HG02798 (cell line): ENCODE measurements at regions not wholly inside any gene's neighbourhood (a gene's known extent, or its start where the extent isn't known, plus 50 kb on each side); places are given as distances from the start of the nearest gene placed in this dataset.

Source experiments
- ATAC-seq: cut with Tn5 transposase; IDR thresholded peaks from one replicate; pipeline ENCODE4 v1.9.1; 2021; ENCODE audit warnings: mild to moderate bottlenecking; ENCODE audit not compliant: unreplicated experiment, poor library complexity

GRCh38 chr10:64265961-64266360, 744.8 kb downstream of the REEP3 start:
- no peak for ATAC-seq

DNA sequence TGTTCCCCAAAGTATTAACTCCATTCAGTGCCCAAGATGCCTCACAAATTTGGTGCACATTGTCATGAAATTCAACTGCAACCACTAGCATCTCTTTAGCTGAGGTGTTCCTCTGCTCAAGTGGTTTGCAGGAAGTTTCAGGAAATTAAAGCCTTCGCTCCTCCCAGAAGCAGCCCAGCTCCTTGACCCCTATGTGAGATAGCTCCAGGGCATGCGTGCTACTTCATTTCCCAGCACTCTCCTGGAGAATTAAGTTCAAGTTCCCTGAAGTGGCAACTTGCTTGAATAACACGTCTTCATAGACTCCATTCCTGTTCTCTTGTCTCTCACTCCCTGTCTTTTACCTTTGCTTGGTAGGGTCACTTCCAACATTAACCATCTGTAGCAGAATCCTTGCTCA, 750.3 kb downstream of the REEP3 start:
- no peak for ATAC-seq

DNA sequence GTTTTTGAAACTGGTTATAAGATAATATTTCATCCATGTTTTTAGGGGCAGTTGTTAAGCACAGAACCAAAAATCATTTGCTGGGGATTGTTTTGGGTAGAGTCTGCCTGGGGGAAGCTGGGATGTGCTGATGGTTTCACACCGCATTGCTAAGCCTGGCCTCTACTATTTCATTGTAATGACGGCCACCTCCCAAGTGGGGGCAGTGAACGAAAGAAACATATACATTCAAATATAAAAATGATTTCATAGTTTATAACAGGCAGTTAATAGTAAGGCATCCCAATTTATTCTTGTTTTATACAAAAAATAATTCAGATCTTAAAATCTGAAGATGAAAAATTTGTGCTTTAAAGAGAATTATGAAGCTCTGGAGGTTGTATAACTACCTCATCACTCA, 750.8 kb downstream of the REEP3 start:
- no peak for ATAC-seq

GRCh38 chr10:64275001-64275400, 753.8 kb downstream of the REEP3 start:
- ATAC-seq = no peak

DNA sequence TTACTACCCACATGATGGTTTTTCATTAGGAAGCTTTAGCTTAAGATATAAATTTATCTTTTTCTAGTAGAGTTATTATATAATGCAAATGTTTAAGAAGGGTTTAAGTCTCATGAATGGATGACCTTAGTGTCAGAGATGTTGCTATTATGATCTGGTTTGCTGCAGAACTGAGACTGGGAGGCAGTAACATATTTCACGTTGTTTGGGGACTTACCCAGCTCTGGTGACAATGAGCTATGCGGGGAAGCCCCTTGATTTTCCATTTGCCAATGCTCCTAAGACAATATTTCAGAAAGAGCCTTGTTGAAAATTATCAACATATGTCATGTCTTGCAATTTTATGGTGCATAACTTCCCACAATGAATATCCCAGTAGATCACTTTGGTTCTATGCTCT, 754.6 kb downstream of the REEP3 start:
- peak; percentile 80 for ATAC-seq

DNA sequence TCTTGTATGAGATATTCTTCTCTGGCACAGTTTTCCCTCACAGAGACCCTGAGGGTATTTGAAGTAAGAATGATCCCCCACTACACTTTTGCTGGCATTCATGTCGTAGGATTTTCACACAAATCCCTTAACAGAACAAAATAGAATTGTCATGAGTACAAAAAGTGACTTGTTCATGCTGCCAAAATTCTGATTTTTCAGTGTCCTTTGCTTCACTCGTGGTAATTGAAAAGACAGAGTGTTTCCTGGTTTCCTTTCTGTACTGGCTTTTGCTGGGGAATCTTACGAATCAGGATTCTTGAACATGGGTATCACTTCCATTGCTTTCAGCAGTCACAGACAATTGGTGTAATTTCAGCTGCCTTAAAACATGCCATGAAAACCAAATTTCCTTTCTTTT, 756.3 kb downstream of the REEP3 start:
- no peak for ATAC-seq

GRCh38 chr10:64283621-64284020, 762.4 kb downstream of the REEP3 start:
- ATAC-seq = no peak

GRCh38 chr10:64286533-64286932, 765.3 kb downstream of the REEP3 start:
- no peak for ATAC-seq

DNA sequence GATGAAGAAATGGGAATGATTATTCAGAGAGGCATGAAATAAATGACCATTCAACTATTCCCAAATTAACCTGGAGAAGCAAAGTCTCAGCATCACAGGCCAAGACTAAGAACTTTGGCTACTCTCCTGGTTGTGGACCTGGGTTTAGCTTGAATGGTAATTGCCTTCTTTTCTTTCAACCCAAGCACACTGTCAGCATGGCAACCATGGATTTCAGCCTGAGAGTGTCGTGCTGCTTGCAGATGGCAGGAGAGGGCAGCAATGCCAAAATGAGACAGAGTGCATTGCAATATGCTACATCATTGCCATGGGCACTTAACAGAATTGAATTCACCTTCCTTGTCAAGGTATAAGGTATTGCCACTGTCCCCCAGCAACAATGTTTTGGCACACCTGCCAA, 767.2 kb downstream of the REEP3 start:
- ATAC-seq = no peak

DNA sequence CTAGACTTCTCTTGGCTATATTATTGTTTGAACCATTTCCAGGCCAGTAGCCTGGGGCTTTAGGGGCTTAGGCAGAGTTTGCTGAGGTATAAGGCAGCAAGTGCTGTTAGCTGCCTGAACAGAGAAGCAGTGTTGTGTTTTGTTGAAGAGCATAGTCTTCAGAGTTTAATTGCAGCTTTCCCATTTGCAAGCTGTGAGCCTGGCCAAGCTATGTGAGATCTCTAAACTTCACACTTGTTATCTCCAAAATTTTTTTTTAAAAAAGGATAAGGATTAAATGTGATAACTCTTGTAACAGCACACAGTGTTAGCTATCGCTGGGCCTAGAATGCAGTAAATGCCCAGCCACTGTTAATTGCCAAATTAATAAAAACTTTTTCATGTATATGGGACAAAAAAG, 782.4 kb downstream of the REEP3 start:
- no peak for ATAC-seq

GRCh38 chr10:64306729-64307327, 785.6 kb downstream of the REEP3 start:
- no peak for ATAC-seq

DNA sequence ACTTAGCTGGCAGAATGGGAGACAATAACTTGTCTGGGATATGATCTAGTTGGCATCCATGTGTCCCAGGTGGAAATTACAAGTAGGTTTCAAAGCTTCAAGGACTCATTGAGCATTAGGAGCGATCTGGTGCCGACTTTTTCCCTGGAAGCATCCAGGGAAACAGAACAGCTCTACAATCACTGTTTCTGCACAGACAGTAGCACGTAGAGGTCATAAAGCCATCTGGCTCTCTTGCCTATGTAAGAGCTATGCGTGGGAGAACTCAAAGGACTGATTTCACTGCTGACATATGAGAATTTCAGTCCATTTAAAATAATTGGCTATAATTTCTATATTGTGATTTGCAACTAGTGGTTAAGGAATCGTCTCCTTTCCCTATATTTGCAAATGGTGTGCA, 791.7 kb downstream of the REEP3 start:
- no peak for ATAC-seq

DNA sequence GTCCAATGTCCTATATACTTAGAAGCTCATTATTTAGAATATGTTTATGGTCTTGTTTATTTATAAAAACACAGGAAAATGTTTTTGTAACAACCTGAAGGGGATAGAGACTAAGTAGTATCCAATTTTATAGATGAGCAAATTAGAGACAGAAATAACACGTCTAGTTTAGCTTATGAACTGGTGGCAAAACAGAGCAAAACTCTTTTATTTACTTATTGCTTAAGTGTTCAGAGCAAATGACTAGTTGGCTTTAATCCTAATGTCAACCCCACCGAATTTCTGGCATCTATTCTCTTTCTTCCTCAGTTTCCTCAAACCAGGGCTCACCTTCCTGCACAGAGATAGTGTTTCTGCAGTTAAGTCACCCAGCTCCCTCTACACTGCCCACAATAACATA, 792.8 kb downstream of the REEP3 start:
- ATAC-seq = no peak

DNA sequence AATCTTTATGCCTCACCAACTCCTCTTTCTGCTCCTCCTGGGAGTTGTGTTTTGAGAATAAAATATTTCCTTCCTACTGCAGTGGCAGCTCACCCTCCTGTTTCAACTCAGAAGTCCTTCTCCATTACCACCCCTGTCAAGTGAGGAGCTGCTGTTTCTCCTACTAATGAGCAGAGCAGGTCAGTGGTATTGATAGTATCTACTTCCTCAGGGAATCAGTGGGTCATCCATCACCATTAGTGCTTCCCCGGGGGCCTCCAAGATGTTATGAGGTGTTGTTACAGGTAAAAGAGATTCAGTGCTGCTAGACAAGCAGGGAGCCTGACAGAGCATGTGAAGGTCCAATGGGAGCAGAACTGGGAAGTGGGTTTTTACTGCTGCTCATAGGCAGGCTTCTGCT, 795.2 kb downstream of the REEP3 start:
- no peak for ATAC-seq

- no peak for ATAC-seq
Measured at GRCh38 chr10:64316833-64317232, 795.6 kb downstream of the REEP3 start.

GRCh38 chr10:64320448-64320847, 799.2 kb downstream of the REEP3 start:
- no peak for ATAC-seq

- no peak for ATAC-seq
Measured at GRCh38 chr10:64329510-64329909, 808.3 kb downstream of the REEP3 start.

- no peak for ATAC-seq
Measured at GRCh38 chr10:64332551-64332950, 811.4 kb downstream of the REEP3 start.

- no peak for ATAC-seq
Measured at GRCh38 chr10:64334084-64334483, 812.9 kb downstream of the REEP3 start.

GRCh38 chr10:64344211-64344610, 823.0 kb downstream of the REEP3 start:
- ATAC-seq = no peak

DNA sequence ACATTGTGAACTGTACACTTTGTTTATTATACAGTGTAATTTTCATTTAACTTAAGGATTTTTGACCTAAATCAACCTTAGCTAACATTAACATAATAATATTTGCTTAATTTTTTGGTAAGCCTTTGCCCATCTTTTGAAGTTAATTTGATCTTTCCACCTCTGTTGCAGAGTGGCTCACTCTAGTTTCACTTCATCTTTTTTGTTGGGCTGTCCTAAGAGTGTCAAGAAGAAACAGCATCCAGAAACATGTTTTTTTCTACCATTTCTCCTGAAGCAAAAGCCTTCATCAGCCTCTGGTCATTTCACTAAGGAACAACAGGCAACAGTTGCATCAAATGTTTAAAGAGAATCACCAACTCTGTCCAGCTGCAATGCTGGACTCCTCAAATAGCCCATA, 824.7 kb downstream of the REEP3 start:
- no peak for ATAC-seq

DNA sequence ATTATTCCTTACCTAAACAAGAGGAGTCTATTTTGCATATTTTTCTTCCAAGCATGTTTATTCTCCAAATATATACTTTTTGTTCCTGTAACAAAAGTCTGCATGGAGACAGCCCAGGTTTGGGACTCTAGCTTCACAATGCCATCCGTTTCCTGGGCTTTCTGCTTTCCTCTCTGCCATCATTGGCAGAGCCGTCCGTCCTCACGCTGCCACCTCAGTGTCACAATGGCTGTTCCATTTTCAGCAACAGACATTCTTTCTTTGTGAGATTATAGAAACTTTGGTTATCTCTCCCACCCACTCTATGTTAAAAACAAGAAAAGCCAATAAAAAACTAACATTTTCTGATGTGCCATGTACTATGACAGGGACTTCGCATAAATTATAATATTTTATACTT, 825.2 kb downstream of the REEP3 start:
- ATAC-seq = no peak

- no peak for ATAC-seq
Measured at GRCh38 chr10:64350665-64351064, 829.5 kb downstream of the REEP3 start.
